GM12878 (cell line): ENCODE measurements at regions not wholly inside any gene's neighbourhood (a gene's known extent, or its start where the extent isn't known, plus 50 kb on each side); places are given as distances from the start of the nearest gene placed in this dataset.

Source experiments
- ATAC-seq: fragments of 200-7000 bp; cut with Tn5 transposase; 3 replicates; pipeline ENCODE4 v1.9.1; 2020; ENCODE audit warnings: mild to moderate bottlenecking, moderate library complexity
- BruUV-seq: library from RNA; stranded (reverse); fragments of 400-500 nt; replicated peaks from 2 replicates; lab custom pipeline; 2021; lab: Mats Ljungman, UMichigan
- CTCF ChIA-PET: fragments of 300-600 bp; sonication (Branson Sonifier 250); formaldehyde crosslinking; extraction: SDS; loops from one replicate; lab custom pipeline; 2021; ENCODE audit warnings: inconsistent platforms; lab: Yijun Ruan, JAX
- POLR2A ChIA-PET: fragments of 350-600 bp; formaldehyde crosslinking; extraction: SDS; loops from one replicate; lab custom pipeline; 2021; ENCODE audit warnings: inconsistent platforms; lab: Charles Lee
- RAD21 ChIA-PET: fragments of 300-600 bp; sonication (Branson Sonifier 250); formaldehyde crosslinking; loops from one replicate; lab custom pipeline; 2023; ENCODE audit warnings: antibody characterized with exemption; ENCODE audit not compliant: unreplicated experiment; lab: Charles Lee
- SMC1A ChIA-PET: fragments of 300-600 bp; sonication (Branson Sonifier 250); formaldehyde crosslinking; loops from one replicate; lab custom pipeline; 2023; ENCODE audit not compliant: unreplicated experiment, uncharacterized antibody; lab: Charles Lee
- DNase-seq: peaks from one replicate; pipeline ENCODE4 v3.0.0-alpha.2; 2011; ENCODE audit warnings: low read depth, low spot score
- FAIRE-seq: peaks from 3 replicates; lab custom pipeline; 2011; peaks lifted over from hg19 to GRCh38; lab: Jason Lieb, UNC
- H2AFZ ChIP-seq: 2 replicates; pipeline ENCODE4 v1.6.0; 2011; ENCODE audit warnings: low read depth, low read length, control low read depth; ENCODE audit not compliant: control insufficient read depth
- H3K27ac ChIP-seq: 2 replicates; pipeline ENCODE4 v1.5.1; 2011; ENCODE audit warnings: control low read depth; ENCODE audit not compliant: control insufficient read depth, insufficient read depth
- H3K27me3 ChIP-seq, 2 experiments: replicated peaks in 1 of 2; 2 replicates each; pipeline versions ENCODE4 v1.6.0 to v1.6.1; 2011; ENCODE audit warnings: low read length in 1 of 2; ENCODE audit not compliant: control insufficient read depth in 2 of 2, insufficient read depth in 2 of 2
- H3K36me3 ChIP-seq, 2 experiments: 2 replicates each; pipeline ENCODE4 v1.5.1; 2011; ENCODE audit warnings: low read length in 1 of 2; ENCODE audit not compliant: control insufficient read depth in 2 of 2, insufficient read depth in 2 of 2
- H3K4me1 ChIP-seq: 2 replicates; pipeline ENCODE4 v1.6.1; 2011; ENCODE audit warnings: mild to moderate bottlenecking, low read length, moderate library complexity, mixed read lengths; ENCODE audit not compliant: control insufficient read depth, insufficient read depth
- H3K4me2 ChIP-seq: 2 replicates; pipeline ENCODE4 v1.6.0; 2011; ENCODE audit warnings: control low read depth; ENCODE audit not compliant: control insufficient read depth, insufficient read depth
- H3K4me3 ChIP-seq: fragments of 200-600 bp; sonication (generic); 2 replicates; pipeline ENCODE4 v1.5.1; 2016
- H3K79me2 ChIP-seq: 2 replicates; pipeline ENCODE4 v1.6.0; 2011; ENCODE audit warnings: low read length; ENCODE audit not compliant: control insufficient read depth, insufficient read depth
- H3K9ac ChIP-seq: 2 replicates; pipeline ENCODE4 v1.8.0; 2011; ENCODE audit warnings: low read length, control low read depth, mixed read lengths; ENCODE audit not compliant: control insufficient read depth, insufficient read depth
- H3K9me3 ChIP-seq: replicated peaks from 3 replicates; pipeline ENCODE4 v1.5.1; 2011; ENCODE audit warnings: mild to moderate bottlenecking, low read length; ENCODE audit not compliant: control insufficient read depth, insufficient read depth
- H4K20me1 ChIP-seq: 2 replicates; pipeline ENCODE4 v1.6.0; 2011; ENCODE audit not compliant: control insufficient read depth, insufficient read depth
- CREB1 ChIP-seq: IDR thresholded peaks from 2 replicates; pipeline ENCODE4 v1.6.1; 2012; ENCODE audit warnings: low read depth, mild to moderate bottlenecking, inconsistent platforms
- CTCF ChIP-seq, 3 experiments: IDR thresholded peaks in 2 of 3; conservative IDR thresholded peaks in 1 of 3; 2 replicates each; pipeline ENCODE4 v1.5.1; 2011; ENCODE audit warnings: low read depth in 3 of 3, low read length in 3 of 3, mild to moderate bottlenecking in 3 of 3, control low read depth in 2 of 3, moderate library complexity in 2 of 3, inconsistent platforms in 1 of 3, mixed read lengths in 1 of 3; ENCODE audit not compliant: control insufficient read depth in 2 of 3, insufficient read depth in 1 of 3; ENCODE audit errors: extremely low read depth in 1 of 3
- ESRRA ChIP-seq: IDR thresholded peaks from 2 replicates; pipeline ENCODE4 v1.6.1; 2012; ENCODE audit warnings: mild to moderate bottlenecking, low read length, improper control_type of control experiment
- HDAC2 ChIP-seq: fragments of 200-600 bp; sonication (generic); IDR thresholded peaks from 2 replicates; pipeline ENCODE4 v1.6.1; 2017
- IRF3 ChIP-seq: fragments of 450-650 bp; IDR thresholded peaks from 2 replicates; pipeline ENCODE4 v1.6.1; 2014; ENCODE audit warnings: mild to moderate bottlenecking
- MEF2A ChIP-seq: IDR thresholded peaks from 2 replicates; pipeline ENCODE4 v1.6.1; 2011; ENCODE audit warnings: low read depth, mild to moderate bottlenecking, low read length, moderate library complexity; ENCODE audit not compliant: insufficient read depth
- PBX3 ChIP-seq: IDR thresholded peaks from 2 replicates; pipeline ENCODE4 v1.6.1; 2011; ENCODE audit warnings: mild to moderate bottlenecking, low read depth, low read length, moderate library complexity; ENCODE audit not compliant: insufficient replicate concordance
- SIX5 ChIP-seq: IDR thresholded peaks from 2 replicates; pipeline ENCODE4 v1.6.1; 2011; ENCODE audit warnings: mild to moderate bottlenecking, low read depth, low read length, moderate library complexity; ENCODE audit not compliant: severe bottlenecking
- USF1 ChIP-seq: IDR thresholded peaks from 2 replicates; pipeline ENCODE4 v1.6.1; 2011; ENCODE audit warnings: borderline replicate concordance, low read depth, mild to moderate bottlenecking, moderate library complexity, mixed read lengths, low read length; ENCODE audit not compliant: insufficient read depth; ENCODE audit errors: extremely low read length
- ZBTB11 ChIP-seq: fragments of 450-650 bp; formaldehyde crosslinking; IDR thresholded peaks from 2 replicates; pipeline ENCODE4 v1.5.0; 2022; ENCODE audit warnings: mild to moderate bottlenecking, missing genetic modification characterization
- ZZZ3 ChIP-seq: IDR thresholded peaks from 2 replicates; pipeline ENCODE4 v1.6.1; 2011; ENCODE audit warnings: low read depth; ENCODE audit not compliant: control insufficient read depth, insufficient read length
- WGBS: methylation state at CpG from one replicate; pipeline ENCODE4 v1.1.6; 2016; ENCODE audit warnings: low lambda C conversion rate; ENCODE audit not compliant: insufficient replicate concordance, insufficient coverage; ENCODE audit errors: missing lambda C conversion rate; 5-methylcytosine and 5-hydroxymethylcytosine counted together
- in situ Hi-C: fragments of 300-500 bp; cut with MboI; formaldehyde crosslinking; loops from 9 replicates; pipeline ENCODE4 v1.14.3; 2018; ENCODE audit warnings: mixed read lengths
- intact Hi-C: fragments of 100-400 bp; cut with micrococcal nuclease; formaldehyde crosslinking; loops from one replicate; pipeline ENCODE4 v1.14.2; 2022; ENCODE audit not compliant: unreplicated experiment

- in situ Hi-C loops = no loop called here
- Histone ChIP-seq H3K9ac (no peak overlapping the region), H3K79me2 (no peaks in the 10 kb centered on the region), H3K27me3 (no peaks in the 10 kb centered on the region), H3K27ac (no peak overlapping the region), H3K4me2 (no peak overlapping the region), H4K20me1 (no peaks in the 10 kb centered on the region), H3K9me3 (no peaks in the 10 kb centered on the region), H3K4me1 (no peaks in the 10 kb centered on the region), H3K4me3 (no peak overlapping the region), H2AFZ (no peak overlapping the region), H3K36me3 (no peaks in the 10 kb centered on the region)
- no peak for ATAC-seq
- 80% methylated on average over 3 of the region's 3 CpGs for WGBS
- ChIA-PET POLR2A (no interaction called here), SMC1A (no interaction called here), CTCF (no interaction called here), RAD21 (no interaction called here)
- no peak for FAIRE-seq
- intact Hi-C loops = no loop called here
- no TSS peak for BruUV-seq
- DNase-seq = no peak
- TF ChIP-seq PBX3 = no peak
- TF ChIP-seq IRF3 = no peak
- TF ChIP-seq HDAC2 = no peak
- TF ChIP-seq ESRRA = no peak
- TF ChIP-seq MEF2A = no peak
- TF ChIP-seq CREB1 = no peak
- TF ChIP-seq ZBTB11 (CRISPR knock-in tag) = no peak
- no peak for TF ChIP-seq ZZZ3
- no peak for TF ChIP-seq SIX5
- TF ChIP-seq CTCF (IDR thresholded peaks at IDR 0.05 in 2 of 3, conservative IDR thresholded peaks at IDR 0.05 in 1 of 3; ENCODE audit: control insufficient read depth in 2 of 3, extremely low read depth in 1 of 3, insufficient read depth in 1 of 3, low read depth in 3 of 3, low read length in 3 of 3) = no peak
- TF ChIP-seq USF1 = no peak
These were observed 64.5 kb upstream of the H2AZ1 start for GRCh38 chr4:100014616-100015015.
